SK-N-SH (cell line): ENCODE measurements at regions not wholly inside any gene's neighbourhood (a gene's known extent, or its start where the extent isn't known, plus 50 kb on each side); places are given as distances from the start of the nearest gene placed in this dataset.

Experiments
- CTCF ChIA-PET: fragments of 300-600, 350-600 bp; formaldehyde crosslinking; extraction: SDS; loops from one replicate; lab custom pipeline; 2021; lab: Yijun Ruan, JAX
- POLR2A ChIA-PET: fragments of 350-600 bp; sonication (Branson Sonifier 250); formaldehyde crosslinking; extraction: SDS; loops from one replicate; lab custom pipeline; 2020; ENCODE audit warnings: antibody characterized with exemption, inconsistent platforms; lab: Yijun Ruan, JAX
- DNase-seq: peaks from one replicate; pipeline ENCODE4 v3.0.0; 2012
- H2AFZ ChIP-seq: fragments of 200-600 bp; sonication (generic); 2 replicates; pipeline ENCODE4 v1.8.1; 2016; ENCODE audit warnings: antibody characterized with exemption, mild to moderate bottlenecking, low read depth
- H3F3A ChIP-seq: fragments of 200-600 bp; sonication (generic); replicated peaks from 2 replicates; pipeline ENCODE3; 2016; ENCODE audit warnings: antibody characterized with exemption, mild to moderate bottlenecking; ENCODE audit not compliant: insufficient read depth
- H3K27ac ChIP-seq, 2 experiments: fragments of 200-500 bp in 1 of 2; fragments of 200-600 bp in 1 of 2; sonication (Bioruptor generic) in 1 of 2; sonication (generic), shearing (Covaris generic) in 1 of 2; 2 replicates each; pipeline versions ENCODE4 v1.5.1 to v1.6.1; 2014 to 2016; ENCODE audit warnings: low read depth in 2 of 2, inconsistent platforms in 1 of 2, low read length in 1 of 2, mild to moderate bottlenecking in 1 of 2, mixed read lengths in 1 of 2
- H3K27me3 ChIP-seq: fragments of 200-600 bp; sonication (generic), shearing (Covaris generic); 2 replicates; pipeline ENCODE4 v1.6.1; 2016; ENCODE audit warnings: mixed run types; ENCODE audit not compliant: insufficient read depth
- H3K36me3 ChIP-seq, 2 experiments: fragments of 200-500 bp in 1 of 2; fragments of 200-600 bp in 1 of 2; sonication (Bioruptor generic) in 1 of 2; sonication (generic) in 1 of 2; replicated peaks in 1 of 2; 2 replicates each; pipeline versions ENCODE3 to v1.5.1; 2014 to 2016; ENCODE audit warnings: low read length in 1 of 2, mild to moderate bottlenecking in 1 of 2; ENCODE audit not compliant: insufficient read depth in 2 of 2, control insufficient read depth in 1 of 2
- H3K4me1 ChIP-seq, 2 experiments: fragments of 200-500 bp in 1 of 2; fragments of 200-600 bp in 1 of 2; sonication (Bioruptor generic) in 1 of 2; sonication (generic), shearing (Covaris generic) in 1 of 2; 2 replicates each; pipeline versions ENCODE4 v1.5.1 to v1.6.1; 2014 to 2016; ENCODE audit warnings: low read depth in 1 of 2, low read length in 1 of 2, mixed run types in 1 of 2; ENCODE audit not compliant: insufficient read depth in 2 of 2, control insufficient read depth in 1 of 2
- H3K4me2 ChIP-seq: fragments of 200-600 bp; sonication (generic), shearing (Covaris generic); 2 replicates; pipeline ENCODE4 v1.6.1; 2017; ENCODE audit warnings: mixed run types
- H3K4me3 ChIP-seq, 2 experiments: fragments of 200-500 bp in 1 of 2; fragments of 200-600 bp in 1 of 2; sonication (Bioruptor generic) in 1 of 2; sonication (generic), shearing (Covaris generic) in 1 of 2; 2 replicates each; pipeline versions ENCODE4 v1.5.1 to v1.8.1; 2014 to 2016; ENCODE audit warnings: low read depth in 2 of 2, inconsistent platforms in 1 of 2, low read length in 1 of 2, mild to moderate bottlenecking in 1 of 2, mixed read lengths in 1 of 2, moderate library complexity in 1 of 2
- H3K79me2 ChIP-seq: fragments of 200-600 bp; sonication (generic); 2 replicates; pipeline ENCODE4 v1.8.1; 2017; ENCODE audit warnings: mild to moderate bottlenecking; ENCODE audit not compliant: insufficient read depth
- H3K9ac ChIP-seq: fragments of 200-600 bp; sonication (generic); 2 replicates; pipeline ENCODE4 v1.6.1; 2017; ENCODE audit warnings: mixed run types
- H3K9me2 ChIP-seq: fragments of 200-600 bp; sonication (generic); 2 replicates; pipeline ENCODE4 v1.6.1; 2017; ENCODE audit warnings: mixed run types
- H3K9me3 ChIP-seq: fragments of 200-600 bp; sonication (generic); 2 replicates; pipeline ENCODE4 v1.6.1; 2017; ENCODE audit warnings: mixed run types, mild to moderate bottlenecking, moderate library complexity
- H4K20me1 ChIP-seq: fragments of 200-600 bp; sonication (generic); 2 replicates; pipeline ENCODE4 v1.6.1; 2017; ENCODE audit warnings: mild to moderate bottlenecking, mixed run types; ENCODE audit not compliant: insufficient read depth
- CHD2 ChIP-seq: fragments of 150-350 bp; IDR thresholded peaks from 2 replicates; pipeline ENCODE4 v1.6.1; 2018; ENCODE audit warnings: low read length; ENCODE audit not compliant: partially characterized antibody
- EZH2phosphoT487 ChIP-seq: fragments of 200-600 bp; sonication (generic); IDR thresholded peaks from 2 replicates; pipeline ENCODE4 v1.6.1; 2017; ENCODE audit warnings: low read depth, mixed run types, mild to moderate bottlenecking, antibody characterized with exemption, moderate library complexity, borderline replicate concordance
- FOXJ3 ChIP-seq: sonication (generic); formaldehyde crosslinking; IDR thresholded peaks from 2 replicates; pipeline ENCODE4 v1.5.1; 2020; ENCODE audit warnings: mild to moderate bottlenecking, missing genetic modification reagents
- FOXM1 ChIP-seq: IDR thresholded peaks from 2 replicates; pipeline ENCODE4 v1.4.0; 2012; ENCODE audit warnings: low read depth, mild to moderate bottlenecking
- MEF2A ChIP-seq: IDR thresholded peaks from 2 replicates; pipeline ENCODE4 v1.4.0; 2012; ENCODE audit warnings: low read depth, borderline replicate concordance
- NFIC ChIP-seq: IDR thresholded peaks from 2 replicates; pipeline ENCODE4 v1.4.0; 2012; ENCODE audit warnings: borderline replicate concordance
- POLR2AphosphoS5 ChIP-seq: IDR thresholded peaks from 2 replicates; pipeline ENCODE4 v1.6.1; 2012; ENCODE audit warnings: low read depth, low read length
- RAD21 ChIP-seq: IDR thresholded peaks from 2 replicates; pipeline ENCODE4 v1.6.1; 2012; ENCODE audit warnings: mild to moderate bottlenecking, low read length
- RXRA ChIP-seq: IDR thresholded peaks from 2 replicates; pipeline ENCODE4 v1.4.0; 2012; ENCODE audit warnings: low read depth, mild to moderate bottlenecking, borderline replicate concordance
- SIN3A ChIP-seq: IDR thresholded peaks from 2 replicates; pipeline ENCODE4 v1.6.1; 2012; ENCODE audit warnings: low read depth, mild to moderate bottlenecking, low read length, moderate library complexity, borderline replicate concordance
- TAF1 ChIP-seq: IDR thresholded peaks from 2 replicates; pipeline ENCODE4 v1.6.1; 2012; ENCODE audit warnings: low read depth, mild to moderate bottlenecking, low read length, moderate library complexity, borderline replicate concordance
- TEAD4 ChIP-seq: IDR thresholded peaks from 2 replicates; pipeline ENCODE4 v1.4.0; 2012; ENCODE audit warnings: mild to moderate bottlenecking, borderline replicate concordance; ENCODE audit not compliant: insufficient read depth
- WGBS: methylation state at CpG from one replicate; pipeline ENCODE4 v1.1.6; 2017; ENCODE audit warnings: low lambda C conversion rate; 5-methylcytosine and 5-hydroxymethylcytosine counted together
- TF ChIP-seq, protein P1 (sequence below): IDR thresholded peaks from 2 replicates; pipeline ENCODE4; 2012
- TF ChIP-seq, protein P2 (sequence below): fragments of 150-350 bp; IDR thresholded peaks from 2 replicates; pipeline ENCODE4 v1.6.1; 2016; ENCODE audit warnings: mild to moderate bottlenecking, low read depth, low read length

GRCh38 chr1:38402230-38402815, 355.7 kb upstream of the POU3F1 start:
- Histone ChIP-seq H3K27me3 (no peaks in the 10 kb centered on the region), H3K9me3 (no peaks in the 10 kb centered on the region)
- 2% methylated on average over 2 of the region's 2 CpGs for WGBS

DNA sequence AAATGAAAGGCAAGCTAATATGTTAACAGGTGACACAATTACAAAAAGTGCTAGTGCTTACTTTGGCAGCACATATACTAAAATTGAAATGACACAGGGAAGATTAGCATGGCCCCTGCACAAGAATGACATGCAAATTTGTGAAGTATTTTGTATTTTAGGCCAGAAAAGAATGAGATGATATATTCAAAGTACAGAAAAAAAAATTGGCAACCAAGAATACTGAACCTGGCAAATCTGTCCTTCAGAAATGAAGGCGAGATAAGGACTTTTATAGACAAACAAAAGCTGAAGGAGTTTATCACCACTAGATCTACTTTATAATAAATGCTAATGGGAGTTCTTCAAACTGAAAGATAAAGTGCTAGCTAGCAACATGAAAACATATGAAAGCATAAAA, 350.0 kb upstream of the POU3F1 start:
- TF ChIP-seq, protein P1, sequence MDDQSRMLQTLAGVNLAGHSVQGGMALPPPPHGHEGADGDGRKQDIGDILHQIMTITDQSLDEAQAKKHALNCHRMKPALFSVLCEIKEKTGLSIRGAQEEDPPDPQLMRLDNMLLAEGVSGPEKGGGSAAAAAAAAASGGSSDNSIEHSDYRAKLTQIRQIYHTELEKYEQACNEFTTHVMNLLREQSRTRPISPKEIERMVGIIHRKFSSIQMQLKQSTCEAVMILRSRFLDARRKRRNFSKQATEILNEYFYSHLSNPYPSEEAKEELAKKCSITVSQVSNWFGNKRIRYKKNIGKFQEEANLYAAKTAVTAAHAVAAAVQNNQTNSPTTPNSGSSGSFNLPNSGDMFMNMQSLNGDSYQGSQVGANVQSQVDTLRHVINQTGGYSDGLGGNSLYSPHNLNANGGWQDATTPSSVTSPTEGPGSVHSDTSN = no peak
- POLR2A ChIA-PET = no interaction called here

More at GRCh38 chr1:38402230-38402815, 355.7 kb upstream of the POU3F1 start:
- H2AFZ ChIP-seq = no peak overlapping the region
- H3K9ac ChIP-seq = no peak overlapping the region
- H3K4me3 ChIP-seq = no peak overlapping the region
- no peaks in the 10 kb centered on the region for H4K20me1 ChIP-seq
- H3F3A ChIP-seq = no peaks in the 10 kb centered on the region
- no peak overlapping the region for H3K27ac ChIP-seq
- no peaks in the 10 kb centered on the region for H3K4me1 ChIP-seq
- no peaks in the 10 kb centered on the region for H3K36me3 ChIP-seq
- ChIA-PET POLR2A (no interaction called here), CTCF (no interaction called here)
- no peaks in the 10 kb centered on the region for H3K9me2 ChIP-seq
- TF ChIP-seq RAD21 (no peak), TAF1 (no peak), FOXJ3 (CRISPR knock-in tag) (no peak), FOXM1 (no peak)
- no peaks in the 10 kb centered on the region for H3K79me2 ChIP-seq
- DNase-seq = no peak
- no peak overlapping the region for H3K4me2 ChIP-seq

DNA sequence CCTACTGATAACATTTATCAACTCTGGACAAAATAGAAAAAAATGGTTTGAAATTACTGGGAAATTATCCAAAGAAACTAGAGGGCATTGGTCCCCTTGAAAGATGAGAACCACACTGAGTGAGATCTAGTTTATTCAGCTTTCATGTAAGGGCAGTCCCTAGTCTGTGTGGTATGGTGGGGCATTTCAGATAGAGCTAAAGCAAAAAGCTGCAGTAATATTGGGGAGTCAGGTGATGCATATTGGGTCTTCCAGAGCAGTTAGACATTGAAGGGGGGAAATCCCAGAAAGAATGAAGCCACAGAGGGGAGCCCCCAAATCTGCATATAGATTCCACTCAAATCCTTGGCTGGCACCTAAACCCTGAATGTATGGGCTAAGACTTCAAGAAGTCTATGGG, 347.7 kb upstream of the POU3F1 start:
- Histone ChIP-seq H3K4me2 (no peak overlapping the region), H3K36me3 (no peaks in the 10 kb centered on the region), H3K79me2 (no peaks in the 10 kb centered on the region), H3K9ac (no peak overlapping the region), H2AFZ (no peak overlapping the region), H3K4me1 (no peaks in the 10 kb centered on the region), H3K27ac (no peak overlapping the region), H4K20me1 (no peaks in the 10 kb centered on the region), H3F3A (no peaks in the 10 kb centered on the region), H3K9me2 (no peaks in the 10 kb centered on the region), H3K27me3 (no peaks in the 10 kb centered on the region), H3K4me3 (no peak overlapping the region), H3K9me3 (no peaks in the 10 kb centered on the region)
- DNase-seq = no peak
- ChIA-PET CTCF (interaction anchor here (1.0 kb wide), 1 partner anchor 10 kb away, joined by 3 read pairs; no protein-coding TSS in a partner anchor), POLR2A (no interaction called here)
- TF ChIP-seq, protein P2, sequence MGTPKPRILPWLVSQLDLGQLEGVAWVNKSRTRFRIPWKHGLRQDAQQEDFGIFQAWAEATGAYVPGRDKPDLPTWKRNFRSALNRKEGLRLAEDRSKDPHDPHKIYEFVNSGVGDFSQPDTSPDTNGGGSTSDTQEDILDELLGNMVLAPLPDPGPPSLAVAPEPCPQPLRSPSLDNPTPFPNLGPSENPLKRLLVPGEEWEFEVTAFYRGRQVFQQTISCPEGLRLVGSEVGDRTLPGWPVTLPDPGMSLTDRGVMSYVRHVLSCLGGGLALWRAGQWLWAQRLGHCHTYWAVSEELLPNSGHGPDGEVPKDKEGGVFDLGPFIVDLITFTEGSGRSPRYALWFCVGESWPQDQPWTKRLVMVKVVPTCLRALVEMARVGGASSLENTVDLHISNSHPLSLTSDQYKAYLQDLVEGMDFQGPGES = no peak
- TF ChIP-seq RAD21 = no peak
- TF ChIP-seq CHD2 = no peak
- TF ChIP-seq, protein P1 = no peak
- TF ChIP-seq TAF1 = no peak
- no peak for TF ChIP-seq TEAD4
- no peak for TF ChIP-seq RXRA
- no peak for TF ChIP-seq FOXJ3 (CRISPR knock-in tag)
- TF ChIP-seq EZH2phosphoT487 = no peak
- no peak for TF ChIP-seq POLR2AphosphoS5
- no peak for TF ChIP-seq NFIC
- TF ChIP-seq MEF2A = no peak
- TF ChIP-seq SIN3A = no peak

More for the DNA sequence above, 350.0 kb upstream of the POU3F1 start:
- DNase-seq = no peak
- Histone ChIP-seq H3K9me3 (no peaks in the 10 kb centered on the region), H3K4me1 (no peaks in the 10 kb centered on the region), H3K4me2 (no peak overlapping the region), H3K9me2 (no peaks in the 10 kb centered on the region), H3K4me3 (no peak overlapping the region), H3K9ac (no peak overlapping the region), H3K79me2 (no peaks in the 10 kb centered on the region), H4K20me1 (no peaks in the 10 kb centered on the region), H3K27ac (no peak overlapping the region), H3K36me3 (no peaks in the 10 kb centered on the region), H2AFZ (no peak overlapping the region), H3F3A (no peaks in the 10 kb centered on the region), H3K27me3 (no peaks in the 10 kb centered on the region)
- CTCF ChIA-PET = no interaction called here
- WGBS = 0% methylated on average over 1 of the region's 1 CpG
